ENCODE measurements at regions not wholly inside any gene's neighbourhood (a gene's known extent, or its start where the extent isn't known, plus 50 kb on each side); places are given as distances from the start of the nearest gene placed in this dataset.

DNA sequence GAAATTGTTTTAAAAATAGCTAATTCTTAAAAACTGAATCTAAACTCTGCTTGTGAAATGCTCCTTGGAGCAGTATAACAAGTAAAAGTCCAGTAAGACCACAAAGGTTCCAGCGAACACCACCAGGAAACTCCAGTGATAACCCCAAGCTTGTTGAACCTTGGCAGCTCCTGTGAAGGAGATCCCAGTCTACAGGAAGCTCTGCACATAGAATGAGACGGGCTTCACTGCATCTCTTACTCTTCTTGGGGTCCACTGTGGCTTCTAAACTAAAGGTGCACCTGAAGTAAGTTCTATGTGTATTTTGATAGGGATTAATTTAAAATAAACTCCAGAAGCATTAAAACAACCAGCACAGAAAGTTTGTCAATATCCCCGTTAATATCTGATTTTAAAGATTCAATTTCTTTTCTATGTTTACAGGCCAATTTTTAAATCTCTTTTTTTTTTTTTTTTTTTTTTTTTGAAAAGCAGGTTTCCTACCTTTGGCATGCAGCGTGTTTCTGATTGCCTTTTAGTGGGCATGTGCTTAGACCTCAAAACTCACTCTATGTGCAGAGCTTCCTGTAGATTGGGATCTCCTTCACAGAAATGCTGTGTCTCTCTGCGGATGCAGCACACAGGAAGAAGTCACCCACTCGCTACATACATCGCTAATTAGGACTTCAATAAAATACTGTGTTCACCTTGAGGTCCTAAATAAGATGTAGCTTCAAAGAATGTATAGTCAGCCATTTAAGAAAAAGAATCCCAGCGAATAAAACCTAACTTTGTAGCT, 508.5 kb downstream of the KLF12 start:
- no peak overlapping the region for H3K4me2 ChIP-seq (ENCODE audit: low read length)
- no peaks in the 10 kb centered on the region for H3K27me3 ChIP-seq (ENCODE audit: insufficient read depth, low read length)
- DNase-seq (ENCODE audit: low read depth) (no peak), FAIRE-seq (no peak)
- H3K36me3 Mint-ChIP-seq (ENCODE audit: low read depth, unreplicated experiment), result no peaks in the 10 kb centered on the region
- H4K20me1 ChIP-seq (ENCODE audit: insufficient read depth, low read length), result no peaks in the 10 kb centered on the region
- H3K4me3 Mint-ChIP-seq (ENCODE audit: unreplicated experiment), result no peak overlapping the region
- H3K79me2 ChIP-seq (ENCODE audit: insufficient read depth, low read length), result no peaks in the 10 kb centered on the region
- H3K4me1 Mint-ChIP-seq (ENCODE audit: low read depth, unreplicated experiment), result no peaks in the 10 kb centered on the region
- no peak overlapping the region for H3K27ac Mint-ChIP-seq (ENCODE audit: unreplicated experiment)
- no peak overlapping the region for H2AFZ ChIP-seq (ENCODE audit: low read depth, low read length)
- H3K9me3 Mint-ChIP-seq (ENCODE audit: unreplicated experiment), result peaks cover 2% of the 10 kb centered on the region
- TF ChIP-seq EZH2 (IDR thresholded peaks at IDR 0.05; ENCODE audit: insufficient read depth, low read length), result no peak
- TF ChIP-seq, protein P1, sequence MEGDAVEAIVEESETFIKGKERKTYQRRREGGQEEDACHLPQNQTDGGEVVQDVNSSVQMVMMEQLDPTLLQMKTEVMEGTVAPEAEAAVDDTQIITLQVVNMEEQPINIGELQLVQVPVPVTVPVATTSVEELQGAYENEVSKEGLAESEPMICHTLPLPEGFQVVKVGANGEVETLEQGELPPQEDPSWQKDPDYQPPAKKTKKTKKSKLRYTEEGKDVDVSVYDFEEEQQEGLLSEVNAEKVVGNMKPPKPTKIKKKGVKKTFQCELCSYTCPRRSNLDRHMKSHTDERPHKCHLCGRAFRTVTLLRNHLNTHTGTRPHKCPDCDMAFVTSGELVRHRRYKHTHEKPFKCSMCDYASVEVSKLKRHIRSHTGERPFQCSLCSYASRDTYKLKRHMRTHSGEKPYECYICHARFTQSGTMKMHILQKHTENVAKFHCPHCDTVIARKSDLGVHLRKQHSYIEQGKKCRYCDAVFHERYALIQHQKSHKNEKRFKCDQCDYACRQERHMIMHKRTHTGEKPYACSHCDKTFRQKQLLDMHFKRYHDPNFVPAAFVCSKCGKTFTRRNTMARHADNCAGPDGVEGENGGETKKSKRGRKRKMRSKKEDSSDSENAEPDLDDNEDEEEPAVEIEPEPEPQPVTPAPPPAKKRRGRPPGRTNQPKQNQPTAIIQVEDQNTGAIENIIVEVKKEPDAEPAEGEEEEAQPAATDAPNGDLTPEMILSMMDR (IDR thresholded peaks at IDR 0.05; ENCODE audit: insufficient read depth, low read depth, low read length), result no peak
- no peaks in the 10 kb centered on the region for H3K9me3 ChIP-seq (ENCODE audit: insufficient read depth, low read depth, low read length)
- H3K9ac ChIP-seq (ENCODE audit: low read length), result no peak overlapping the region
- H3K27me3 Mint-ChIP-seq (ENCODE audit: low read depth, unreplicated experiment), result no peaks in the 10 kb centered on the region
- no peak overlapping the region for H3K27ac ChIP-seq (ENCODE audit: low read depth, low read length)
- no peaks in the 10 kb centered on the region for H3K4me1 ChIP-seq (ENCODE audit: insufficient read depth, low read length)
- no peak overlapping the region for H3K4me3 ChIP-seq (ENCODE audit: insufficient read depth, low read depth, low read length)
- H3K36me3 ChIP-seq (ENCODE audit: insufficient read depth, low read length), result no peaks in the 10 kb centered on the region

DNA sequence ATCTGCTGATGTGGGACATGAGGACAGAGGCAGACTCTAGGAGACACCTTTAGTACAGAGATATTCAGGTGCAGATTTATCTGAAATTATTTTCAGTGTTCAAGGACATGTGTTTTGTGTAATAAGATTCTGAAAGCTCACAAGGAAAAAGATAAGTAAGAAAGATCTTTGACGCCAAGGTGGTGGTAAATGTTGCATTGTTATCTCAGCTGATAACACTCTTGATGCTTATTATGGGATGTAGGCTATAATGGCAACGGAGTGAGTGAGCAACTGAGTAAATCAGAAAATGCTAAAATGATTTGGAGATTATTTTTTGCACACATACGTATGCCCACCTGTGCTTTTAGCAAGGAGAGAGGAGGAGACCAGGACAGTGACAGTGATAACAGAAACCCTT, 510.9 kb downstream of the KLF12 start:
- DNase-seq (ENCODE audit: low read depth) (no peak), FAIRE-seq (no peak)
- Histone ChIP-seq H3K9me3 (ENCODE audit: insufficient read depth, low read depth, low read length) (no peaks in the 10 kb centered on the region), H3K4me1 (ENCODE audit: insufficient read depth, low read length) (no peaks in the 10 kb centered on the region), H2AFZ (ENCODE audit: low read depth, low read length) (no peak overlapping the region), H3K9ac (ENCODE audit: low read length) (no peak overlapping the region), H3K27me3 (ENCODE audit: insufficient read depth, low read length) (peaks cover 2% of the 10 kb centered on the region), H3K4me2 (ENCODE audit: low read length) (no peak overlapping the region), H3K27ac (ENCODE audit: low read depth, low read length) (no peak overlapping the region), H3K4me3 (ENCODE audit: insufficient read depth, low read depth, low read length) (no peak overlapping the region), H4K20me1 (ENCODE audit: insufficient read depth, low read length) (no peaks in the 10 kb centered on the region), H3K79me2 (ENCODE audit: insufficient read depth, low read length) (no peaks in the 10 kb centered on the region), H3K36me3 (ENCODE audit: insufficient read depth, low read length) (no peaks in the 10 kb centered on the region)
- H3K27ac Mint-ChIP-seq (ENCODE audit: unreplicated experiment), result no peak overlapping the region
- no peaks in the 10 kb centered on the region for H3K4me1 Mint-ChIP-seq (ENCODE audit: low read depth, unreplicated experiment)
- no peak for TF ChIP-seq EZH2 (IDR thresholded peaks at IDR 0.05; ENCODE audit: insufficient read depth, low read length)
- TF ChIP-seq, protein P1 (IDR thresholded peaks at IDR 0.05; ENCODE audit: insufficient read depth, low read depth, low read length), result no peak
- H3K4me3 Mint-ChIP-seq (ENCODE audit: unreplicated experiment), result no peak overlapping the region
- H3K9me3 Mint-ChIP-seq (ENCODE audit: unreplicated experiment), result no peaks in the 10 kb centered on the region
- H3K36me3 Mint-ChIP-seq (ENCODE audit: low read depth, unreplicated experiment), result no peaks in the 10 kb centered on the region
- no peaks in the 10 kb centered on the region for H3K27me3 Mint-ChIP-seq (ENCODE audit: low read depth, unreplicated experiment)

DNA sequence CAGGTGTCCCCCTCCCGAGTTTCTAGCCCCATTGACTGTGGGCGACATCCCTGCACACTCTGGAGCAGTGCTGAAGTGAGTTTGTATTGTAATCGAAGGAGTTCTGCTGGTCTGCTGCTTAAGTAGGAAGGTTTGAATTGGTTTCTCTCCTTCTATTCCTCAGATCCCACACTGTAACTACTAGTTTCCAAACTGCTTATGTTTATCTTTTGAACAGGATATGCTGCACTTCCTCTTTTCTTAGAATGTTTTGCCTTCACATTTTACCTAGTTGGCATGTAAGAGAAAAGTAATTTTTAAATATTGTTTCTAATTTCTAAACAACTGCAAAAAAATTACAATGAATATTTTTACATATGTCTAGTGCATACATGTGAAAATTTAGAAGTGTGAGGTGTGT, 511.8 kb downstream of the KLF12 start:
- no peaks in the 10 kb centered on the region for H3K9me3 ChIP-seq (ENCODE audit: insufficient read depth, low read depth, low read length)
- H3K27ac ChIP-seq (ENCODE audit: low read depth, low read length), result no peak overlapping the region
- no peak overlapping the region for H3K4me3 ChIP-seq (ENCODE audit: insufficient read depth, low read depth, low read length)
- H3K4me1 Mint-ChIP-seq (ENCODE audit: low read depth, unreplicated experiment), result no peaks in the 10 kb centered on the region
- FAIRE-seq (no peak), DNase-seq (ENCODE audit: low read depth) (no peak)
- no peaks in the 10 kb centered on the region for H3K36me3 Mint-ChIP-seq (ENCODE audit: low read depth, unreplicated experiment)
- no peaks in the 10 kb centered on the region for H3K4me1 ChIP-seq (ENCODE audit: insufficient read depth, low read length)
- peaks cover 2% of the 10 kb centered on the region for H3K27me3 ChIP-seq (ENCODE audit: insufficient read depth, low read length)
- no peak overlapping the region for H3K27ac Mint-ChIP-seq (ENCODE audit: unreplicated experiment)
- no peaks in the 10 kb centered on the region for H3K36me3 ChIP-seq (ENCODE audit: insufficient read depth, low read length)
- H2AFZ ChIP-seq (ENCODE audit: low read depth, low read length), result no peak overlapping the region
- H3K4me2 ChIP-seq (ENCODE audit: low read length), result no peak overlapping the region
- no peak overlapping the region for H3K4me3 Mint-ChIP-seq (ENCODE audit: unreplicated experiment)
- H3K27me3 Mint-ChIP-seq (ENCODE audit: low read depth, unreplicated experiment), result no peaks in the 10 kb centered on the region
- no peaks in the 10 kb centered on the region for H3K9me3 Mint-ChIP-seq (ENCODE audit: unreplicated experiment)
- TF ChIP-seq, protein P1 (IDR thresholded peaks at IDR 0.05; ENCODE audit: insufficient read depth, low read depth, low read length), result no peak
- TF ChIP-seq EZH2 (IDR thresholded peaks at IDR 0.05; ENCODE audit: insufficient read depth, low read length), result no peak
- no peaks in the 10 kb centered on the region for H4K20me1 ChIP-seq (ENCODE audit: insufficient read depth, low read length)
- H3K79me2 ChIP-seq (ENCODE audit: insufficient read depth, low read length), result no peaks in the 10 kb centered on the region
- H3K9ac ChIP-seq (ENCODE audit: low read length), result no peak overlapping the region
